ENCODE measurements at regions not wholly inside any gene's neighbourhood (a gene's known extent, or its start where the extent isn't known, plus 50 kb on each side); places are given as distances from the start of the nearest gene placed in this dataset.

DNA sequence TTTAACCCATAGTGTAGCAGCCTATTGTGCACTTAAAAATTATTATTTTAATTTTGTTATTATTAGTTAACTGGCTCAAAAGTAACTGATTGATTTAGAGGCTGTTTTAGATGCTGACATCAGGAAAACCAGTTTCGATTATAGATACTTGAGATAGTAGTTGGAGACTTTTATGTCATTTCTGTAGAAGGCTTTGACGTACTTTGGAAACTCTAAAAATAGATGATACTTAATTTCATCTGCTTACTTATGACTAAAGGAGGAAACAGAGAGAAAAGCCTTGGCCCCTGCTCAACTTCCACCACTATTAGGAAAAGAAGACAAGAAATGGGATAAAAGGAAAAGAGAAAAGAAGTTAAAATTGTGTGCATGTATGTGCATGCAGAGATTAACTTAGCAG is 219.3 kb upstream of the HMGA2 start:
- TF ChIP-seq, protein P1, sequence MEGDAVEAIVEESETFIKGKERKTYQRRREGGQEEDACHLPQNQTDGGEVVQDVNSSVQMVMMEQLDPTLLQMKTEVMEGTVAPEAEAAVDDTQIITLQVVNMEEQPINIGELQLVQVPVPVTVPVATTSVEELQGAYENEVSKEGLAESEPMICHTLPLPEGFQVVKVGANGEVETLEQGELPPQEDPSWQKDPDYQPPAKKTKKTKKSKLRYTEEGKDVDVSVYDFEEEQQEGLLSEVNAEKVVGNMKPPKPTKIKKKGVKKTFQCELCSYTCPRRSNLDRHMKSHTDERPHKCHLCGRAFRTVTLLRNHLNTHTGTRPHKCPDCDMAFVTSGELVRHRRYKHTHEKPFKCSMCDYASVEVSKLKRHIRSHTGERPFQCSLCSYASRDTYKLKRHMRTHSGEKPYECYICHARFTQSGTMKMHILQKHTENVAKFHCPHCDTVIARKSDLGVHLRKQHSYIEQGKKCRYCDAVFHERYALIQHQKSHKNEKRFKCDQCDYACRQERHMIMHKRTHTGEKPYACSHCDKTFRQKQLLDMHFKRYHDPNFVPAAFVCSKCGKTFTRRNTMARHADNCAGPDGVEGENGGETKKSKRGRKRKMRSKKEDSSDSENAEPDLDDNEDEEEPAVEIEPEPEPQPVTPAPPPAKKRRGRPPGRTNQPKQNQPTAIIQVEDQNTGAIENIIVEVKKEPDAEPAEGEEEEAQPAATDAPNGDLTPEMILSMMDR (IDR thresholded peaks at IDR 0.05) = no peak
- TF ChIP-seq POLR2A (IDR thresholded peaks at IDR 0.05) = no peak
